Gastroesophageal sphincter (tissue), 3 donors: ENCODE measurements at regions not wholly inside any gene's neighbourhood (a gene's known extent, or its start where the extent isn't known, plus 50 kb on each side); places are given as distances from the start of the nearest gene placed in this dataset.

ENCODE experiments used
- CTCF ChIP-seq, 4 experiments: fragments of 200-600 bp in 2 of 4; fragments of 450-650 bp in 2 of 4; sonication (generic) in 1 of 4; IDR thresholded peaks; one replicate each; pipeline ENCODE4 v1.5.1; 2017 to 2019; ENCODE audit warnings: antibody characterized with exemption in 4 of 4, mild to moderate bottlenecking in 2 of 4, moderate library complexity in 2 of 4
- POLR2A ChIP-seq, 2 donors: fragments of 450-650 bp; IDR thresholded peaks; one replicate each; pipeline ENCODE4 v1.6.1; 2017; ENCODE audit warnings: antibody characterized with exemption in 2 of 2, mild to moderate bottlenecking in 2 of 2, moderate library complexity in 1 of 2

GRCh38 chr5:93998951-93999455 lies 257.6 kb upstream of the POU5F2 start:
- no peak for TF ChIP-seq CTCF (IDR thresholded peaks at IDR 0.05)
- TF ChIP-seq POLR2A (IDR thresholded peaks at IDR 0.05): no peak
